ENCODE measurements at regions not wholly inside any gene's neighbourhood (a gene's known extent, or its start where the extent isn't known, plus 50 kb on each side); places are given as distances from the start of the nearest gene placed in this dataset.

DNA sequence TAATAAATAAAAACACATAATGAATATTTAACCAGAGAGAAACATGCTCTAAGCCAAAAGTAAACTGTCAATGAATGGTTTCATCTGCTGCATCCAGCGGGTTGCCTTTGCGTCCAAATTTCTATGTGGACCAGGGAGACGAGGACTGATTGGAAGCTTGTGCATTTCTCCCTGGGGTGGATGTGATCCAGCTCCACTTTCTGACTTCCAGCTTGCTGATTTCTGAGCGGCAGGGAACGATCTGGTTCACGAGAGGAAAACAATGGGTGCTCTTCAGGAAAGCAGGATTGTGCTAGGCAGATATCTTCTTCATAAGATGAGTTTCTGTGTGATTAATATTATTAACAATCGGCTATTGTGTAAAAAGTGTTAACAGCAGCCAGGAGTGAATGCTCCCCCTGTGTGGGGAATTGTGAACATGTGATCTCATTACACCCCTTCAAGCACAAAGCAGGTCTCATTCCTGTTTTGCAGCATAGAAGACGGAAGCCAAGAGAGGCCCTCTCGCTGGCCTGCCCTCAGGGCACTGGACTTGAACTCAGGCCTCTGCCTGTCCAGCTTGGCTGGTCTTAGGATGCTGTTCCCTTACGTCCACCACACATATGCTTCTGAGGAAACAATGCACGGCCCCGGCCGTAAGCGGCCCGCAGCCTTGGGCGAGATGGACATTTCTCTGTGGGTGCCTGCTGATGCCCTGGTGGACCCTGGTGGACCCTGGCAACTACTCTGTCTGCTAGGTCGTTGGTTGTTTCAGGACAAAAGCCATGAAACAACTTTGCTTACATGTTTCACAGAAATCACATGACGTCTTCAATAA is 183.4 kb upstream of the C1orf174 start:
- no peak for TF ChIP-seq POLR2A (IDR thresholded peaks at IDR 0.05)
- TF ChIP-seq CTCF (IDR thresholded peaks at IDR 0.05), result no peak
- H3K4me1 ChIP-seq, result no peaks in the 10 kb centered on the region
- no peak overlapping the region for H3K4me3 ChIP-seq (replicated peaks in 1 of 3)
- no peak overlapping the region for H3K27ac ChIP-seq
- no peaks in the 10 kb centered on the region for H3K27me3 ChIP-seq
- no peaks in the 10 kb centered on the region for H3K36me3 ChIP-seq
- DNase-seq, result no peak
- intact Hi-C loops (cut with DNase I), result no loop called here
- WGBS, 2 donors, result 57 to 64% methylated on average over 16 to 18 of the region's 18 CpGs
- no peaks in the 10 kb centered on the region for H3K9me3 ChIP-seq

- H3K9me3 ChIP-seq, result no peaks in the 10 kb centered on the region
- no peak for TF ChIP-seq CTCF (IDR thresholded peaks at IDR 0.05)
- TF ChIP-seq POLR2A (IDR thresholded peaks at IDR 0.05), result no peak
- H3K4me3 ChIP-seq (replicated peaks in 1 of 3), result no peak overlapping the region
- no peaks in the 10 kb centered on the region for H3K27me3 ChIP-seq
- no peaks in the 10 kb centered on the region for H3K4me1 ChIP-seq
- no peaks in the 10 kb centered on the region for H3K36me3 ChIP-seq
- DNase-seq, result no peak
- WGBS, 2 donors, result 68 to 74% methylated on average over 6 of the region's 6 CpGs
- intact Hi-C loops (cut with DNase I), result no loop called here
- H3K27ac ChIP-seq, result no peak overlapping the region
These were observed 184.0 kb upstream of the C1orf174 start for GRCh38 chr1:4084048-4084431.

- 79 to 83% methylated on average over 6 of the region's 6 CpGs for WGBS, 2 donors
- Histone ChIP-seq H3K27ac (no peak overlapping the region), H3K4me3 (replicated peaks in 1 of 3) (no peak overlapping the region), H3K36me3 (no peaks in the 10 kb centered on the region), H3K27me3 (no peaks in the 10 kb centered on the region), H3K4me1 (no peaks in the 10 kb centered on the region), H3K9me3 (no peaks in the 10 kb centered on the region)
- no peak for TF ChIP-seq CTCF (IDR thresholded peaks at IDR 0.05)
- no peak for TF ChIP-seq POLR2A (IDR thresholded peaks at IDR 0.05)
- intact Hi-C loops (cut with DNase I), result no loop called here
- DNase-seq, result no peak
These were observed 184.4 kb upstream of the C1orf174 start for GRCh38 chr1:4084446-4084845.

DNA sequence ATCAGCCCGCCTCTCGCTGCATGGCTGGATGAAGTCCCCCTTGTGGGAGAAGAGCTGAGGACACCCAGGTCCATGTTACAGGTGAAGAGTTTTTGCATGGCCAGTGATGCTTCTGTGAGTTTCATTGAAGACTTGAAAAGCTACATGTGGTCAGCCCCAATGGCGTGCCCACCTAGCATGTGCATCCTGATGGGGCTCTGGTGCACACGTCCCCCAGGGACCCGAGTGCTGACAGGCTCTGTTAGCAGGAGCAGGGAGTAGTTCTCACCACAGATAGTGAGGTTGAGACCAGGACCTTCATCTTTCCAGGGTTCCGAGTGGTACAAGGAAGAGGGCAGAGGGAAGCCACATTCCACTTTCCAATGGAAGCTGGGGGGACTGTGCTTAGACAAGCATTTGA is 184.8 kb upstream of the C1orf174 start:
- Histone ChIP-seq H3K27ac (no peak overlapping the region), H3K36me3 (no peaks in the 10 kb centered on the region), H3K9me3 (no peaks in the 10 kb centered on the region), H3K27me3 (no peaks in the 10 kb centered on the region), H3K4me3 (replicated peaks in 1 of 3) (no peak overlapping the region), H3K4me1 (no peaks in the 10 kb centered on the region)
- 83 to 89% methylated on average over 5 to 6 of the region's 6 CpGs for WGBS, 2 donors
- intact Hi-C loops (cut with DNase I), result no loop called here
- TF ChIP-seq CTCF (IDR thresholded peaks at IDR 0.05) (no peak), POLR2A (IDR thresholded peaks at IDR 0.05) (no peak)
- DNase-seq, result no peak

DNA sequence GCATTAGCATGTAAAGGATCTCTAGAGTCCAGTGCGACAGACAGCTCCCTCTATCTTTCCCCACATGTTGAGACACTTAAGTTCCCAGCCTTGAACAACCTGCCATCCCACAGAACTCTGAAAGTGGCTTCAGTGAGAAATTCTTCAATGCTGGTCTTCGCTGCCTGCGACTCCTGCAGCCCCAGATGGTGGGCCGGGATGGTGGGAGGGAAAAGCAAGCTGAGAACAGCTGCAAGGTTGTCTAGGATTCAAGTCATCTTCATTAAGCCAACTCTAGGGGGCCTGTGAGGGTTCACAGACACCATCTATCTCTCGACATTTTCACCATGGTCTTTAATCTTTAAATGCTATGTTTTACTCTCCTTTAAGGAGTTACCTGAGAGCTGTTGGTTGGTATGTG is 185.5 kb upstream of the C1orf174 start:
- no peaks in the 10 kb centered on the region for H3K36me3 ChIP-seq
- WGBS, 2 donors, result 72 to 86% methylated on average over 5 of the region's 5 CpGs

More for the DNA sequence above, 185.5 kb upstream of the C1orf174 start:
- TF ChIP-seq POLR2A (IDR thresholded peaks at IDR 0.05), result no peak
- TF ChIP-seq CTCF (IDR thresholded peaks at IDR 0.05), result no peak
- intact Hi-C loops (cut with DNase I), result no loop called here
- H3K4me3 ChIP-seq (replicated peaks in 1 of 3), result no peak overlapping the region
- H3K27ac ChIP-seq, result no peak overlapping the region
- no peak for DNase-seq
- no peaks in the 10 kb centered on the region for H3K9me3 ChIP-seq
- no peaks in the 10 kb centered on the region for H3K27me3 ChIP-seq
- no peaks in the 10 kb centered on the region for H3K4me1 ChIP-seq

Measured in thyroid gland (tissue), 4 donors.